Brain microvascular endothelial cell (primary cell): ENCODE measurements at regions not wholly inside any gene's neighbourhood (a gene's known extent, or its start where the extent isn't known, plus 50 kb on each side); places are given as distances from the start of the nearest gene placed in this dataset.

Source experiments
- DNase-seq: peaks from one replicate; pipeline ENCODE4 v3.0.0-alpha.2; 2020
- H3K27ac ChIP-seq: fragments of 250-450 bp; sonication (Bioruptor Pico); 2 replicates; pipeline ENCODE4 v1.5.1; 2020; ENCODE audit warnings: mild to moderate bottlenecking, moderate library complexity
- H3K27me3 ChIP-seq: fragments of 250-450 bp; sonication (Bioruptor Pico); replicated peaks from 2 replicates; pipeline ENCODE4 v1.5.1; 2020; ENCODE audit warnings: mild to moderate bottlenecking
- H3K36me3 ChIP-seq: fragments of 250-450 bp; sonication (Bioruptor Pico); replicated peaks from 2 replicates; pipeline ENCODE4 v1.5.1; 2020; ENCODE audit warnings: mild to moderate bottlenecking
- H3K4me3 ChIP-seq: 2 replicates; pipeline ENCODE4 v1.5.1; 2011; ENCODE audit warnings: low read depth, mild to moderate bottlenecking, control low read depth, low read length, moderate library complexity
- in situ Hi-C: cut with HindIII; loops from 2 replicates; pipeline ENCODE4 v1.10.0; 2017; ENCODE audit warnings: low sequenced_read_pairs, low pct_ligation_motif_present
- TF ChIP-seq, protein P1 (sequence below): IDR thresholded peaks from 2 replicates; pipeline ENCODE4 v1.5.1; 2011; ENCODE audit warnings: low read depth, mild to moderate bottlenecking, moderate library complexity, low read length, control low read depth, inconsistent platforms; ENCODE audit errors: missing control alignments

DNA sequence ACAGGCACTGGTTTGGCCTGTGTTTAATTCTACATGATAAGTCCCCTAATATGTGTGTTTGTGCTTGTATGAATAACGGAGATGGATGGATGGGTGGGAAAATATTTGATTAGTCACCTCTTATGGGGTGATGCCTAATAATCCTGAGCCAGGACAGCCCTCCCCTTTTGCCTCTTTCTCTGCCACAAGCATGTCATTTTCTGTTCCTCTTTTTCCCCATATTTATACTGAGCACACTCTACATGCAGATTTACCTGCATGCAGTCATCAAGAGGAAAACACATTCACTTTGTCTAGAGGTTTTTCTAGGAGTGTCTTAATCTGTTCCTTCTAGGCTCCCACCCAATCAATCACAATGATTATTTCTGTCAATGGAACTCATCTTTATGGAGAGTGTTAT is 111.6 kb upstream of the TBX20 start:
- Histone ChIP-seq H3K36me3 (no peaks in the 10 kb centered on the region), H3K27ac (no peak overlapping the region), H3K4me3 (no peak overlapping the region), H3K27me3 (no peaks in the 10 kb centered on the region)
- no peak for DNase-seq
- in situ Hi-C loops: no loop called here
- TF ChIP-seq, protein P1, sequence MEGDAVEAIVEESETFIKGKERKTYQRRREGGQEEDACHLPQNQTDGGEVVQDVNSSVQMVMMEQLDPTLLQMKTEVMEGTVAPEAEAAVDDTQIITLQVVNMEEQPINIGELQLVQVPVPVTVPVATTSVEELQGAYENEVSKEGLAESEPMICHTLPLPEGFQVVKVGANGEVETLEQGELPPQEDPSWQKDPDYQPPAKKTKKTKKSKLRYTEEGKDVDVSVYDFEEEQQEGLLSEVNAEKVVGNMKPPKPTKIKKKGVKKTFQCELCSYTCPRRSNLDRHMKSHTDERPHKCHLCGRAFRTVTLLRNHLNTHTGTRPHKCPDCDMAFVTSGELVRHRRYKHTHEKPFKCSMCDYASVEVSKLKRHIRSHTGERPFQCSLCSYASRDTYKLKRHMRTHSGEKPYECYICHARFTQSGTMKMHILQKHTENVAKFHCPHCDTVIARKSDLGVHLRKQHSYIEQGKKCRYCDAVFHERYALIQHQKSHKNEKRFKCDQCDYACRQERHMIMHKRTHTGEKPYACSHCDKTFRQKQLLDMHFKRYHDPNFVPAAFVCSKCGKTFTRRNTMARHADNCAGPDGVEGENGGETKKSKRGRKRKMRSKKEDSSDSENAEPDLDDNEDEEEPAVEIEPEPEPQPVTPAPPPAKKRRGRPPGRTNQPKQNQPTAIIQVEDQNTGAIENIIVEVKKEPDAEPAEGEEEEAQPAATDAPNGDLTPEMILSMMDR: no peak

DNA sequence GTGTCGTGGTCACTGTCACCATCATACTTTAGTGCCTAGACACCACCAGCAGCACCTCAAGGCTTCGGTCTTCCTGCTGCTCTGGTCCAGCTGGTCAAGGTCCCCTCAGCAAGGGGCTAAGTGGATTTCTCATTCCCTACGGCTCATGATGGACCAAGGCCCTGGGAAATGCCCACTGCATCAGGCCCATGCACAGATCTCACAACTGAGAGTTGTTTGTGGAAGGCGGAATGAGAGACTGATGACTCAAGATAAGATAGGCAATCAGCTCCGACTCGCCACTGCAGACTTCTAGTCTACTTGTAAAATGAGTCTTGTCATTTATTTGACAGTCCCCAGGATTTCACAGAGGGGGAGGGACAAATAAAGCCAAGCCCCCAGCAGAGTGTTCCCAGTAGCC is 108.4 kb upstream of the TBX20 start:
- TF ChIP-seq, protein P1: no peak
- in situ Hi-C loops: no loop called here
- no peaks in the 10 kb centered on the region for H3K27me3 ChIP-seq
- no peaks in the 10 kb centered on the region for H3K36me3 ChIP-seq
- H3K4me3 ChIP-seq: no peak overlapping the region
- DNase-seq: no peak
- H3K27ac ChIP-seq: no peak overlapping the region

DNA sequence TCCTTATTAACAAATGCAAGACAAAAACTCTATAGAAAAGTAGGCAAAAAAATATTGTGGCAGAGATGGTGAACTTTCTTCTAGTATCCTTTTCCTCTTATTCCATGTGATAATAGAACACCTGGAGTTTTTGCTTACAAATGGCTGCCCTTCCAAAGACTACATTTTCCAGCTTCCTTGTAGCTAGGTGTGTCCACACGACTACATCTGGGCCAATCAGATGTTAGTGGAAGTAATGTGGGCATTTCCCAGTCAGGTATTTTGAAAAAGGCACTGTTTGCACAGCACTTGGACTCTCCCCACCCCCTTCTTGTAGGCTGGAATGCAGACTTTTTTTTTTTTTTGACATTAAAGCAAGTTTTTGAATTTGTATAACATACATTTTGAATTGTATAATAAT is 105.5 kb upstream of the TBX20 start:
- in situ Hi-C loops: no loop called here
- no peak overlapping the region for H3K27ac ChIP-seq
- TF ChIP-seq, protein P1: no peak
- no peaks in the 10 kb centered on the region for H3K36me3 ChIP-seq
- H3K4me3 ChIP-seq: no peak overlapping the region
- no peaks in the 10 kb centered on the region for H3K27me3 ChIP-seq
- DNase-seq: no peak

DNA sequence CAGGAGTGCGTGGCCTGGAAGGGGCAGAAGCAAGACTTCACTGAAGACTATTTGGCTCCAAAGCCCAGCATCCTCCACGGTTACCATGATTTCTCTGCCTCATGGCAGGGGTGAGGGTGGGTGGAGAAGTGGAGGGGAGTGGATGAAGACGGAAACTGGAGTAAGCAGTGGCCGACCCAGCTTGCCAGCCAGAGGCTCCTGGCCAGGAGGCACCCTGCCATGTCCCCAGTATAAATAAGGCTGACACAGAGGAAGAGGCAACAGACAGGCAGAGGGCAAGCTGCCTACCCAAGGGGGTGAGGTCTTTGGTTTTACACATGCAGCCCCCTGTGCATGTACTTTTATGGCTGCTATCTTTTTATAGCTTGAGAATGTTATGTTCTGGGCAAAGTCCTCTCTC is 102.6 kb upstream of the TBX20 start:
- in situ Hi-C loops: no loop called here
- no peaks in the 10 kb centered on the region for H3K27me3 ChIP-seq
- no peaks in the 10 kb centered on the region for H3K36me3 ChIP-seq
- H3K27ac ChIP-seq: no peak overlapping the region
- H3K4me3 ChIP-seq: no peak overlapping the region
- TF ChIP-seq, protein P1: no peak
- DNase-seq: no peak

DNA sequence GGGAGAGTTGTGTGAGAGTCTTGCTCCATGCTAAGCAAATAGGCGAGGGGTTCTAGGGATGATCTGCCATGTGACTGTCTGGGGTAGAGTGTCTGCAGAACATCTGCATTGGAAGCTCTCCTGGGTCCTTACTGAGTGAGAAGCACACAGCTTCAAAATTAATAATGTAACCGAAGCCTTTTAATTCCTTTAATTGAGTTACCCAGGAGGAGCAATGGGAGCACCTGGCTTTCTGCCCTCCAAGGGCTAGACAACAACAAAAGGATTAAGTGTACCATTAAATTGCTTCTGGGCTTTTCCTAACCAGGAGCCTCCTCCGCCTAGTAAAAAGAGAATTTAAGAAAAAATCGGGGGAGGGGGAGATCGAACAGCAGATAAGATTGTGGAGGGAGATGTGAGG is 102.0 kb upstream of the TBX20 start:
- H3K27me3 ChIP-seq: no peaks in the 10 kb centered on the region
- no peaks in the 10 kb centered on the region for H3K36me3 ChIP-seq
- in situ Hi-C loops: no loop called here
- TF ChIP-seq, protein P1: no peak
- no peak for DNase-seq
- no peak overlapping the region for H3K4me3 ChIP-seq
- H3K27ac ChIP-seq: no peak overlapping the region

DNA sequence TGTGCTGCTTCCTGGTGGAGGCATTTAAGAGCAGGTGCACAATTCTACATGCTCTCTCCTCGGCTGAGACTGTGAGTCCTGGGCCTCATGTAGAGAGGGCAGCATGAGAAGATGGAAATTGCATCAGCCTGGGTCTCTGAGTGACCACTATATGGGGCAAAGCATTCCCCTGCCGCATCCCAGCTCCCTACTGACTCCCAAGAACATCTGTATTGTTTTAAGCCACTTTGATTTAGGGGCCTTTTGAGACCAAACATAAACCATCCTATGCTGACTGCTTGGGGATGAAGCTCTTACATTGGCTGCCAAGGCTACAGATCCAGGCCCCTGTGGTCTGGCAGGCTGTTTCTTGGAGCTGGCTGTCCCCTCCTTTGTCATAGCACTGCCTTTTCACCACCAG is 101.3 kb upstream of the TBX20 start:
- DNase-seq: no peak
- Histone ChIP-seq H3K27me3 (no peaks in the 10 kb centered on the region), H3K36me3 (no peaks in the 10 kb centered on the region), H3K27ac (no peak overlapping the region), H3K4me3 (no peak overlapping the region)
- in situ Hi-C loops: no loop called here
- TF ChIP-seq, protein P1: no peak
